ENCODE measurements at regions not wholly inside any gene's neighbourhood (a gene's known extent, or its start where the extent isn't known, plus 50 kb on each side); places are given as distances from the start of the nearest gene placed in this dataset.
"Not testable (repeated sequence)": the region's sequence is repeated elsewhere in the genome, so short reads cannot be mapped to it uniquely, and the experiment has no call there.

DNA sequence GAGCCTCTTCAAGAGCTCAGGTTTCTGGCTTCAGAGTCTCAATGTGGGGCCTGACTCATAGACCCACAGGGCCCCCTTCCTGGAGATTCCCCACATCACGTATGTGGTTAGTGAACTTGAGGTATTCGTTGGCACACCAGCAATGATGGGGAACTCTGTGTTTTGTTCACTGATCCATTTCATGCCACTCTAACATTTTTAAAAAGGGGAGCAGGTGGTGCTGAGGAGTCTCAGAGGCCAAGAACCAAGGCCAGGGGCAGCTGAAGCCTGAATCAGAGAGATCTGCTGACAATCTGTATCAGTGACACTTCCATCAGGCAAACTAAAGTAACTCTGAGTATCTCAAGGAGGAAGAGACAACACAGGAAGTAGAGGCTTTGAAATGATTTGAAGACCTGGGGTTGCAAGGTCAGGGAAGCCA is 323.4 kb downstream of the VRK1 start:
- no peak for DNase-seq (ENCODE audit: low read depth)
- H3K4me3 ChIP-seq (ENCODE audit: low read depth, low read length) = no peak overlapping the region
- in situ Hi-C loops (cut with HindIII; ENCODE audit: low sequenced_read_pairs) = no loop called here

GRCh38 chr14:97129639-97130038 is 332.5 kb downstream of the VRK1 start:
- no peak for DNase-seq (ENCODE audit: low read depth)
- in situ Hi-C loops (cut with HindIII; ENCODE audit: low sequenced_read_pairs) = no loop called here
- H3K4me3 ChIP-seq (ENCODE audit: low read depth, low read length) = no peak overlapping the region
- TF ChIP-seq, protein P1, sequence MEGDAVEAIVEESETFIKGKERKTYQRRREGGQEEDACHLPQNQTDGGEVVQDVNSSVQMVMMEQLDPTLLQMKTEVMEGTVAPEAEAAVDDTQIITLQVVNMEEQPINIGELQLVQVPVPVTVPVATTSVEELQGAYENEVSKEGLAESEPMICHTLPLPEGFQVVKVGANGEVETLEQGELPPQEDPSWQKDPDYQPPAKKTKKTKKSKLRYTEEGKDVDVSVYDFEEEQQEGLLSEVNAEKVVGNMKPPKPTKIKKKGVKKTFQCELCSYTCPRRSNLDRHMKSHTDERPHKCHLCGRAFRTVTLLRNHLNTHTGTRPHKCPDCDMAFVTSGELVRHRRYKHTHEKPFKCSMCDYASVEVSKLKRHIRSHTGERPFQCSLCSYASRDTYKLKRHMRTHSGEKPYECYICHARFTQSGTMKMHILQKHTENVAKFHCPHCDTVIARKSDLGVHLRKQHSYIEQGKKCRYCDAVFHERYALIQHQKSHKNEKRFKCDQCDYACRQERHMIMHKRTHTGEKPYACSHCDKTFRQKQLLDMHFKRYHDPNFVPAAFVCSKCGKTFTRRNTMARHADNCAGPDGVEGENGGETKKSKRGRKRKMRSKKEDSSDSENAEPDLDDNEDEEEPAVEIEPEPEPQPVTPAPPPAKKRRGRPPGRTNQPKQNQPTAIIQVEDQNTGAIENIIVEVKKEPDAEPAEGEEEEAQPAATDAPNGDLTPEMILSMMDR (IDR thresholded peaks at IDR 0.05; ENCODE audit: low read depth, low read length, missing control alignments) = no peak

More for the DNA sequence above, 323.4 kb downstream of the VRK1 start:
- TF ChIP-seq, protein P1 (IDR thresholded peaks at IDR 0.05; ENCODE audit: low read depth, low read length, missing control alignments) = no peak

DNA sequence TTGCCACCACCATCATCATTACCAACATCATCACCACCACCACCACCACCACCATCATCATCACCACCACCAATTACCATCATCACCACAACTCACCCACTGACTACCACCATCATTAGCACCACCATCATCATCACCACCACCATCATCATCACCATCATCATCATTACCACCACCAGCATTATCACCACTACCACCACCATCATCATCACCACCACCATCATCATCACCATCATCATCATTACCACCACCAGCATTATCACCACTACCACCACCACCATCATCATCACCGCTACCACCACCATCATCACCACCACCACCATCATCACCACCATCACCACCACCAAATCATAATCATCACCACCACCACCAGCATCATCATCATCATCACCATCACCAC is 338.7 kb downstream of the VRK1 start:
- DNase-seq (ENCODE audit: low read depth); H3K4me3 ChIP-seq (ENCODE audit: low read depth, low read length); in situ Hi-C loops (cut with HindIII; ENCODE audit: low sequenced_read_pairs): not testable (repeated sequence)

- TF ChIP-seq, protein P1 (IDR thresholded peaks at IDR 0.05; ENCODE audit: low read depth, low read length, missing control alignments) = no peak
- no peak for DNase-seq (ENCODE audit: low read depth)
- in situ Hi-C loops (cut with HindIII; ENCODE audit: low sequenced_read_pairs) = no loop called here
- H3K4me3 ChIP-seq (ENCODE audit: low read depth, low read length) = no peak overlapping the region
These were observed 340.5 kb downstream of the VRK1 start for GRCh38 chr14:97137705-97138104.

- TF ChIP-seq, protein P1 (IDR thresholded peaks at IDR 0.05; ENCODE audit: low read depth, low read length, missing control alignments) = no peak
- no peak for DNase-seq (ENCODE audit: low read depth)
- no peak overlapping the region for H3K4me3 ChIP-seq (ENCODE audit: low read depth, low read length)
- in situ Hi-C loops (cut with HindIII; ENCODE audit: low sequenced_read_pairs) = no loop called here
These were observed 341.6 kb downstream of the VRK1 start for GRCh38 chr14:97138801-97139200.

- in situ Hi-C loops (cut with HindIII; ENCODE audit: low sequenced_read_pairs) = no loop called here
- TF ChIP-seq, protein P1 (IDR thresholded peaks at IDR 0.05; ENCODE audit: low read depth, low read length, missing control alignments) = no peak
These were observed 345.8 kb downstream of the VRK1 start for GRCh38 chr14:97143011-97143410.

DNA sequence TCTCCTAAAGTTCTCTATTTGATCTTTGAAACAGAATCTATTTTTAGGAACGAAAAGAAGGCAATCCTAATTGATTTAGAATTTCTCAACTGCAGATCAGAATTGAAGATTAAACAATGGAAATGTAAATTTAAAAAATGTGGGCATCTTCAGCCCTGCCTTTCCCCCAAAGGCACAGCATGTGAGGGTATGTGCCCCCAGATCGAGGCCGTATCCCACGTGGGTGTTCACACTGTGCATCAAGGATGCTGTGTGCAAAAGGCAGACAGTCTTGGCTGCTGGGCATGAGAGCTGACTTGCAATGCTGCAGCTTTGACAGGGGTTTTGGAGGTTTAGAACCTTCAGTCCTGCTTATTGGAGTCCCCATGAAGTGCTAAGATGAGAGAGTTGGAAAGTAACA is 346.3 kb downstream of the VRK1 start:
- in situ Hi-C loops (cut with HindIII; ENCODE audit: low sequenced_read_pairs) = no loop called here

More at GRCh38 chr14:97143011-97143410, 345.8 kb downstream of the VRK1 start:
- no peak overlapping the region for H3K4me3 ChIP-seq (ENCODE audit: low read depth, low read length)
- DNase-seq (ENCODE audit: low read depth) = no peak

GRCh38 chr14:97148021-97148420 is 350.8 kb downstream of the VRK1 start:
- in situ Hi-C loops (cut with HindIII; ENCODE audit: low sequenced_read_pairs); H3K4me3 ChIP-seq (ENCODE audit: low read depth, low read length); DNase-seq (ENCODE audit: low read depth): not testable (repeated sequence)

More for the DNA sequence above, 346.3 kb downstream of the VRK1 start:
- DNase-seq (ENCODE audit: low read depth) = no peak
- TF ChIP-seq, protein P1 (IDR thresholded peaks at IDR 0.05; ENCODE audit: low read depth, low read length, missing control alignments) = no peak
- H3K4me3 ChIP-seq (ENCODE audit: low read depth, low read length) = no peak overlapping the region
